RWPE2 (cell line): ENCODE measurements at regions not wholly inside any gene's neighbourhood (a gene's known extent, or its start where the extent isn't known, plus 50 kb on each side); places are given as distances from the start of the nearest gene placed in this dataset.

Experiments
- ATAC-seq: fragments of 200-7000 bp; cut with Tn5 transposase; 3 replicates; pipeline ENCODE4 v1.9.1; 2021; ENCODE audit warnings: low read depth
- DNase-seq: peaks from one replicate; pipeline ENCODE4 v3.0.0-alpha.2; 2020; ENCODE audit warnings: low spot score
- H3K27ac ChIP-seq: fragments of 450-650 bp; 2 replicates; pipeline ENCODE4 v1.5.1; 2017; ENCODE audit warnings: mild to moderate bottlenecking; ENCODE audit not compliant: poor library complexity, severe bottlenecking
- H3K27me3 ChIP-seq: fragments of 250-450 bp; sonication (Bioruptor Pico); 2 replicates; pipeline ENCODE4 v1.5.1; 2021; ENCODE audit warnings: mild to moderate bottlenecking, moderate library complexity; ENCODE audit not compliant: insufficient read depth, poor library complexity, severe bottlenecking
- H3K36me3 ChIP-seq: fragments of 250-450 bp; sonication (Bioruptor Pico); 2 replicates; pipeline ENCODE4 v1.5.1; 2020; ENCODE audit warnings: low read depth, mild to moderate bottlenecking, moderate library complexity
- H3K4me1 ChIP-seq: fragments of 250-450 bp; sonication (Bioruptor Pico); 2 replicates; pipeline ENCODE4 v1.5.1; 2021; ENCODE audit warnings: mild to moderate bottlenecking, moderate library complexity; ENCODE audit not compliant: insufficient read depth, poor library complexity, severe bottlenecking
- H3K4me3 ChIP-seq: fragments of 250-450 bp; sonication (Bioruptor Pico); 2 replicates; pipeline ENCODE4 v1.5.1; 2021; ENCODE audit warnings: mild to moderate bottlenecking, moderate library complexity; ENCODE audit not compliant: severe bottlenecking
- H3K9me3 ChIP-seq: fragments of 250-450 bp; sonication (Bioruptor Pico); 2 replicates; pipeline ENCODE4 v1.5.1; 2021; ENCODE audit warnings: mild to moderate bottlenecking, moderate library complexity; ENCODE audit not compliant: severe bottlenecking
- CTCF ChIP-seq: fragments of 450-650 bp; IDR thresholded peaks from one replicate; pipeline ENCODE4 v1.5.1; 2017; ENCODE audit warnings: mild to moderate bottlenecking, moderate library complexity; ENCODE audit not compliant: poor library complexity, severe bottlenecking

DNA sequence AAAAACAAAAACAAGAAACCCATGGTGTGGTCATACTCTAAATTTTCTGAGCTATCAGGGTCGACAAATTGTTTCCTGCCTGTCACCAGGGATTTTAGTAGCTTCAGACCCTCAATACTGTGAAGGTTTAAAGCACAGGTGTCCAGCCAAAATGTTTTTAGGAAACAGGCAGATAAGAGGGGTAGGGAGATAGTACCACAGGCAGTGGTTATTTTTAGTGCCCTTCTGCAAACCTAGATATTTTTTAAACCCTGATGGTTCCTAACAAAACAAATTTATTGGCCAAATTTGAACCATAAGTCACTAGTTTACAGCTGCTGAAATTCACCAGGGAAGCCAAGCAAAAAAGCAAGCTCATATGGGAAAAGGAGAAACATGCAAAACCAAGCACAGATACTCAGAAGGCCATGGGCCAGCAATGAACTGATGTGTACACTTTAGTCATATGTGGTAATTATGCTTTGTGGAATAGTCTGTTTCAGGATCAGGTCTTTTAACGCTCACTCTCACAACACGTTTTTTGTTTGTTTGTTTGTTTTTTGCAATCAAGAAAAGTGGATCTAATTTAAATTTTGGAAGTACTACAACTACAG, 156.8 kb upstream of the STK17B start:
- no peaks in the 10 kb centered on the region for H3K4me1 ChIP-seq
- H3K9me3 ChIP-seq: no peaks in the 10 kb centered on the region
- no peak for DNase-seq
- no peak for TF ChIP-seq CTCF
- H3K27ac ChIP-seq: no peak overlapping the region
- H3K4me3 ChIP-seq: no peak overlapping the region
- H3K27me3 ChIP-seq: no peaks in the 10 kb centered on the region
- no peak for ATAC-seq
- H3K36me3 ChIP-seq: no peaks in the 10 kb centered on the region

GRCh38 chr2:196329959-196330358, 158.6 kb upstream of the STK17B start:
- no peak for ATAC-seq
- Histone ChIP-seq H3K27ac (no peak overlapping the region), H3K36me3 (no peaks in the 10 kb centered on the region), H3K4me3 (no peak overlapping the region), H3K9me3 (no peaks in the 10 kb centered on the region), H3K27me3 (no peaks in the 10 kb centered on the region), H3K4me1 (no peaks in the 10 kb centered on the region)
- TF ChIP-seq CTCF: no peak
- no peak for DNase-seq

DNA sequence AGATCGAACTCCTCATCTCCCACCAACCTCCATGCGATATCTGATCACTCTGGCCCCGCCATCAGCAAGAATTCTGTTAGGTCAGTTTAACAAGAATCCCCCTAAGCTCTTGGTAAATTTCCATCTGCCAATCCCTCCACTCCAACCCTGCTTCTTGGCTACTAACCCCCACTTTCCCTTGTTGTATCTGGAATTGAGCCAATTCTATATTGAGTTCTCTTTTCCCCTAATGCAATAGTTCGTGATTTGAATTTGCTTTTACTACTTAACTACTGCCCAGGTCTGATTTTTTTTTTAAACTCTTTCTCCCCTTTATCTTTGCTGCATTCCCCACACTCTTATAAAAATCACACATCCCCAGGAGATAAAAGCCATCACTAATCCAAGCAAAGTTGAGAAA, 159.3 kb upstream of the STK17B start:
- TF ChIP-seq CTCF: no peak
- DNase-seq (no peak), ATAC-seq (no peak)
- no peaks in the 10 kb centered on the region for H3K9me3 ChIP-seq
- no peaks in the 10 kb centered on the region for H3K4me1 ChIP-seq
- no peak overlapping the region for H3K27ac ChIP-seq
- no peaks in the 10 kb centered on the region for H3K36me3 ChIP-seq
- H3K27me3 ChIP-seq: no peaks in the 10 kb centered on the region
- no peak overlapping the region for H3K4me3 ChIP-seq

- Histone ChIP-seq H3K4me3 (no peak overlapping the region), H3K4me1 (no peaks in the 10 kb centered on the region), H3K27me3 (no peaks in the 10 kb centered on the region), H3K9me3 (no peaks in the 10 kb centered on the region), H3K36me3 (no peaks in the 10 kb centered on the region), H3K27ac (no peak overlapping the region)
- TF ChIP-seq CTCF: no peak
- DNase-seq: no peak
- peak; percentile 63 for ATAC-seq
Observed at GRCh38 chr2:196331143-196331542, 159.8 kb upstream of the STK17B start.

- TF ChIP-seq CTCF: no peak
- no peak for ATAC-seq
- DNase-seq: no peak
- no peak overlapping the region for H3K27ac ChIP-seq
- H3K4me3 ChIP-seq: no peak overlapping the region
- no peaks in the 10 kb centered on the region for H3K9me3 ChIP-seq
- H3K27me3 ChIP-seq: no peaks in the 10 kb centered on the region
- H3K36me3 ChIP-seq: no peaks in the 10 kb centered on the region
- no peaks in the 10 kb centered on the region for H3K4me1 ChIP-seq
Observed at GRCh38 chr2:196331851-196332250, 160.5 kb upstream of the STK17B start.
